Keratinocyte (primary cell): ENCODE measurements at regions not wholly inside any gene's neighbourhood (a gene's known extent, or its start where the extent isn't known, plus 50 kb on each side); places are given as distances from the start of the nearest gene placed in this dataset.

ENCODE experiments used
- EZH2 ChIP-seq: IDR thresholded peaks from one replicate; pipeline ENCODE4 v1.6.1; 2012; ENCODE audit warnings: inconsistent platforms, mild to moderate bottlenecking, low read length, moderate library complexity
- TF ChIP-seq, protein P1 (sequence below), 3 experiments: IDR thresholded peaks in 1 of 3; conservative IDR thresholded peaks in 1 of 3; optimal IDR thresholded peaks in 1 of 3; 2 replicates in 2 of 3; 3 replicates in 1 of 3; pipeline versions ENCODE3 to v1.5.1; 2011; ENCODE audit warnings: low read length in 3 of 3, mild to moderate bottlenecking in 3 of 3, moderate library complexity in 2 of 3, control low read depth in 1 of 3, inconsistent platforms in 1 of 3; ENCODE audit not compliant: insufficient read depth in 2 of 3; ENCODE audit errors: extremely low read depth in 1 of 3

DNA sequence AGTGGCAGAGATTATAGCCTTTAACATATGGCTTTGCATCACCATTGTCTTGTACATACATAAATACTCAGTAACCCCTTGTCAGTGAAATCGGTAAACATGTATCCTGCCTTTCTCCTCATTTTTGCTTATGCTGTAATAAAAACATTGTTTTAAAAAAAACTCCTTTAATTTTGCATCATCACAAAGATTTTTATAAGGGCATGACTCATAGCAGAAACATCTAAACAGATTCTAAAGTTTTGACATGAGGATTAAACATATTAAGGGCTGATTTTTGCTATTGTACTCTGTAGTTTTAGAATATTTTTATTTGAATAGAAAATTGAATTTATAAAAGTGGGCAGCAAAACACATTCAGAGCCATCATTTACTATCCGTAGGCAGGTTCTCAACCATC is 275.9 kb downstream of the ZIC4 start:
- TF ChIP-seq, protein P1, sequence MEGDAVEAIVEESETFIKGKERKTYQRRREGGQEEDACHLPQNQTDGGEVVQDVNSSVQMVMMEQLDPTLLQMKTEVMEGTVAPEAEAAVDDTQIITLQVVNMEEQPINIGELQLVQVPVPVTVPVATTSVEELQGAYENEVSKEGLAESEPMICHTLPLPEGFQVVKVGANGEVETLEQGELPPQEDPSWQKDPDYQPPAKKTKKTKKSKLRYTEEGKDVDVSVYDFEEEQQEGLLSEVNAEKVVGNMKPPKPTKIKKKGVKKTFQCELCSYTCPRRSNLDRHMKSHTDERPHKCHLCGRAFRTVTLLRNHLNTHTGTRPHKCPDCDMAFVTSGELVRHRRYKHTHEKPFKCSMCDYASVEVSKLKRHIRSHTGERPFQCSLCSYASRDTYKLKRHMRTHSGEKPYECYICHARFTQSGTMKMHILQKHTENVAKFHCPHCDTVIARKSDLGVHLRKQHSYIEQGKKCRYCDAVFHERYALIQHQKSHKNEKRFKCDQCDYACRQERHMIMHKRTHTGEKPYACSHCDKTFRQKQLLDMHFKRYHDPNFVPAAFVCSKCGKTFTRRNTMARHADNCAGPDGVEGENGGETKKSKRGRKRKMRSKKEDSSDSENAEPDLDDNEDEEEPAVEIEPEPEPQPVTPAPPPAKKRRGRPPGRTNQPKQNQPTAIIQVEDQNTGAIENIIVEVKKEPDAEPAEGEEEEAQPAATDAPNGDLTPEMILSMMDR (optimal IDR thresholded peaks at IDR 0.05 in 1 of 3, IDR thresholded peaks at IDR 0.05 in 1 of 3, conservative IDR thresholded peaks at IDR 0.05 in 1 of 3; ENCODE audit: extremely low read depth in 1 of 3, insufficient read depth in 2 of 3, low read length in 3 of 3): no peak
- no peak for TF ChIP-seq EZH2
